ENCODE measurements at regions not wholly inside any gene's neighbourhood (a gene's known extent, or its start where the extent isn't known, plus 50 kb on each side); places are given as distances from the start of the nearest gene placed in this dataset.

GRCh38 chr1:219373616-219373935 is 199.9 kb downstream of the LYPLAL1 start:
- TF ChIP-seq, protein P1, sequence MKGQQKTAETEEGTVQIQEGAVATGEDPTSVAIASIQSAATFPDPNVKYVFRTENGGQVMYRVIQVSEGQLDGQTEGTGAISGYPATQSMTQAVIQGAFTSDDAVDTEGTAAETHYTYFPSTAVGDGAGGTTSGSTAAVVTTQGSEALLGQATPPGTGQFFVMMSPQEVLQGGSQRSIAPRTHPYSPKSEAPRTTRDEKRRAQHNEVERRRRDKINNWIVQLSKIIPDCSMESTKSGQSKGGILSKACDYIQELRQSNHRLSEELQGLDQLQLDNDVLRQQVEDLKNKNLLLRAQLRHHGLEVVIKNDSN (IDR thresholded peaks at IDR 0.05): no peak
- TF ChIP-seq EP300 (IDR thresholded peaks at IDR 0.05; ENCODE audit: borderline replicate concordance): no peak
- TF ChIP-seq TEAD4 (IDR thresholded peaks at IDR 0.05): no peak
- TF ChIP-seq EGR1 (IDR thresholded peaks at IDR 0.05): no peak
- TF ChIP-seq RAD21 (IDR thresholded peaks at IDR 0.05; ENCODE audit: low read depth): no peak
- TF ChIP-seq, protein P2, sequence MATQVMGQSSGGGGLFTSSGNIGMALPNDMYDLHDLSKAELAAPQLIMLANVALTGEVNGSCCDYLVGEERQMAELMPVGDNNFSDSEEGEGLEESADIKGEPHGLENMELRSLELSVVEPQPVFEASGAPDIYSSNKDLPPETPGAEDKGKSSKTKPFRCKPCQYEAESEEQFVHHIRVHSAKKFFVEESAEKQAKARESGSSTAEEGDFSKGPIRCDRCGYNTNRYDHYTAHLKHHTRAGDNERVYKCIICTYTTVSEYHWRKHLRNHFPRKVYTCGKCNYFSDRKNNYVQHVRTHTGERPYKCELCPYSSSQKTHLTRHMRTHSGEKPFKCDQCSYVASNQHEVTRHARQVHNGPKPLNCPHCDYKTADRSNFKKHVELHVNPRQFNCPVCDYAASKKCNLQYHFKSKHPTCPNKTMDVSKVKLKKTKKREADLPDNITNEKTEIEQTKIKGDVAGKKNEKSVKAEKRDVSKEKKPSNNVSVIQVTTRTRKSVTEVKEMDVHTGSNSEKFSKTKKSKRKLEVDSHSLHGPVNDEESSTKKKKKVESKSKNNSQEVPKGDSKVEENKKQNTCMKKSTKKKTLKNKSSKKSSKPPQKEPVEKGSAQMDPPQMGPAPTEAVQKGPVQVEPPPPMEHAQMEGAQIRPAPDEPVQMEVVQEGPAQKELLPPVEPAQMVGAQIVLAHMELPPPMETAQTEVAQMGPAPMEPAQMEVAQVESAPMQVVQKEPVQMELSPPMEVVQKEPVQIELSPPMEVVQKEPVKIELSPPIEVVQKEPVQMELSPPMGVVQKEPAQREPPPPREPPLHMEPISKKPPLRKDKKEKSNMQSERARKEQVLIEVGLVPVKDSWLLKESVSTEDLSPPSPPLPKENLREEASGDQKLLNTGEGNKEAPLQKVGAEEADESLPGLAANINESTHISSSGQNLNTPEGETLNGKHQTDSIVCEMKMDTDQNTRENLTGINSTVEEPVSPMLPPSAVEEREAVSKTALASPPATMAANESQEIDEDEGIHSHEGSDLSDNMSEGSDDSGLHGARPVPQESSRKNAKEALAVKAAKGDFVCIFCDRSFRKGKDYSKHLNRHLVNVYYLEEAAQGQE (IDR thresholded peaks at IDR 0.05; ENCODE audit: low read depth): no peak
- no peak for TF ChIP-seq CEBPB (IDR thresholded peaks at IDR 0.05)
- no peak for TF ChIP-seq CREB1 (IDR thresholded peaks at IDR 0.05; ENCODE audit: low read depth)
- TF ChIP-seq TAF1 (IDR thresholded peaks at IDR 0.05; ENCODE audit: low read depth): no peak
